ENCODE measurements at regions not wholly inside any gene's neighbourhood (a gene's known extent, or its start where the extent isn't known, plus 50 kb on each side); places are given as distances from the start of the nearest gene placed in this dataset.
"Not testable (repeated sequence)": the region's sequence is repeated elsewhere in the genome, so short reads cannot be mapped to it uniquely, and the experiment has no call there.

- intact Hi-C loops (cut with micrococcal nuclease): no loop called here
- POLR2A ChIA-PET: no interaction called here
These were observed 1045.5 kb upstream of the CDH6 start for GRCh38 chr5:30147976-30148375.

GRCh38 chr5:30144059-30144458, 1049.4 kb upstream of the CDH6 start:
- DNase-seq (ENCODE audit: low read depth, low spot score); H3K79me2 ChIP-seq (ENCODE audit: control insufficient read depth, insufficient read depth, low read length); CTCF ChIA-PET; H3K4me1 ChIP-seq (ENCODE audit: control insufficient read depth, extremely low read depth, insufficient read depth, low read length); H3K36me3 ChIP-seq (ENCODE audit: control insufficient read depth in 2 of 2, extremely low read depth in 1 of 2, insufficient read depth in 2 of 2, low read length in 2 of 2); H2AFZ ChIP-seq (ENCODE audit: low read depth, low read length); H3K9me1 ChIP-seq (replicated peaks; ENCODE audit: control insufficient read depth, extremely low read depth, insufficient read depth, low read length); BruUV-seq (replicated peaks); dilution Hi-C loops (cut with MboI; ENCODE audit: extremely low pct_ligation_motif_present, low sequenced_read_pairs); H3K4me2 ChIP-seq (ENCODE audit: insufficient read depth, low read length); FAIRE-seq; H3K9me3 ChIP-seq (replicated peaks; ENCODE audit: control insufficient read depth, insufficient read depth, low read length); intact Hi-C loops (cut with micrococcal nuclease); H4K20me1 ChIP-seq (replicated peaks; ENCODE audit: control insufficient read depth, extremely low read depth, insufficient read depth, low read length); H3K9ac ChIP-seq (replicated peaks; ENCODE audit: extremely low read depth, insufficient read depth, low read length); H3K27me3 ChIP-seq (ENCODE audit: control insufficient read depth in 2 of 2, insufficient read depth in 2 of 2, low read length in 2 of 2); POLR2A ChIA-PET; H3K4me3 ChIP-seq (replicated peaks in 1 of 3; ENCODE audit: insufficient read depth in 1 of 3, low read depth in 1 of 3, low read length in 3 of 3); H3K27ac ChIP-seq (ENCODE audit: insufficient read depth, low read depth, low read length): not testable (repeated sequence)

More at GRCh38 chr5:30147976-30148375, 1045.5 kb upstream of the CDH6 start:
- FAIRE-seq (no peak), DNase-seq (ENCODE audit: low read depth, low spot score) (no peak)
- no TSS peak for BruUV-seq (replicated peaks)
- Histone ChIP-seq H3K9ac (replicated peaks; ENCODE audit: extremely low read depth, insufficient read depth, low read length) (no peak overlapping the region), H3K36me3 (ENCODE audit: control insufficient read depth in 2 of 2, extremely low read depth in 1 of 2, insufficient read depth in 2 of 2, low read length in 2 of 2) (no peaks in the 10 kb centered on the region), H4K20me1 (replicated peaks; ENCODE audit: control insufficient read depth, extremely low read depth, insufficient read depth, low read length) (no peaks in the 10 kb centered on the region), H3K27ac (ENCODE audit: insufficient read depth, low read depth, low read length) (no peak overlapping the region), H3K79me2 (ENCODE audit: control insufficient read depth, insufficient read depth, low read length) (no peaks in the 10 kb centered on the region), H3K27me3 (ENCODE audit: control insufficient read depth in 2 of 2, insufficient read depth in 2 of 2, low read length in 2 of 2) (no peaks in the 10 kb centered on the region), H2AFZ (ENCODE audit: low read depth, low read length) (no peak overlapping the region), H3K4me3 (replicated peaks in 1 of 3; ENCODE audit: insufficient read depth in 1 of 3, low read depth in 1 of 3, low read length in 3 of 3) (no peak overlapping the region), H3K9me3 (replicated peaks; ENCODE audit: control insufficient read depth, insufficient read depth, low read length) (peaks cover 3% of the 10 kb centered on the region), H3K4me2 (ENCODE audit: insufficient read depth, low read length) (no peak overlapping the region), H3K9me1 (replicated peaks; ENCODE audit: control insufficient read depth, extremely low read depth, insufficient read depth, low read length) (no peaks in the 10 kb centered on the region), H3K4me1 (ENCODE audit: control insufficient read depth, extremely low read depth, insufficient read depth, low read length) (no peaks in the 10 kb centered on the region)
- CTCF ChIA-PET: no interaction called here
- dilution Hi-C loops (cut with MboI; ENCODE audit: extremely low pct_ligation_motif_present, low sequenced_read_pairs): no loop called here
- no peak for TF ChIP-seq EZH2 (IDR thresholded peaks at IDR 0.05; ENCODE audit: borderline replicate concordance, low read depth, low read length, severe bottlenecking)
- no peak for TF ChIP-seq CTCF (IDR thresholded peaks at IDR 0.05; ENCODE audit: extremely low read depth in 1 of 2, insufficient read depth in 1 of 2, low read depth in 1 of 2, low read length in 2 of 2)
- TF ChIP-seq GATA2 (IDR thresholded peaks at IDR 0.05; ENCODE audit: insufficient read depth, insufficient read length, low read depth, low read length): no peak
- no peak for TF ChIP-seq POLR2A (IDR thresholded peaks at IDR 0.05; ENCODE audit: low read depth, low read length)
- no peak for TF ChIP-seq MYC (IDR thresholded peaks at IDR 0.05; ENCODE audit: low read depth, low read length)
- no peak for TF ChIP-seq JUN (IDR thresholded peaks at IDR 0.05; ENCODE audit: borderline replicate concordance, insufficient read depth, insufficient read length, low read depth)
- TF ChIP-seq POLR2AphosphoS5 (IDR thresholded peaks at IDR 0.05; ENCODE audit: insufficient read depth, low read depth, low read length): no peak
- no peak for TF ChIP-seq MAX (IDR thresholded peaks at IDR 0.05; ENCODE audit: insufficient read depth, insufficient read length)
- no peak for TF ChIP-seq FOS (IDR thresholded peaks at IDR 0.05; ENCODE audit: borderline replicate concordance, insufficient read depth, low read length)

Data from endothelial cell of umbilical vein (primary cell).